HG02571 (cell line): ENCODE measurements at regions not wholly inside any gene's neighbourhood (a gene's known extent, or its start where the extent isn't known, plus 50 kb on each side); places are given as distances from the start of the nearest gene placed in this dataset.

Experiments used
- ATAC-seq: cut with Tn5 transposase; IDR thresholded peaks from one replicate; pipeline ENCODE4 v1.9.1; 2021; ENCODE audit warnings: mild to moderate bottlenecking, moderate library complexity; ENCODE audit not compliant: unreplicated experiment

DNA sequence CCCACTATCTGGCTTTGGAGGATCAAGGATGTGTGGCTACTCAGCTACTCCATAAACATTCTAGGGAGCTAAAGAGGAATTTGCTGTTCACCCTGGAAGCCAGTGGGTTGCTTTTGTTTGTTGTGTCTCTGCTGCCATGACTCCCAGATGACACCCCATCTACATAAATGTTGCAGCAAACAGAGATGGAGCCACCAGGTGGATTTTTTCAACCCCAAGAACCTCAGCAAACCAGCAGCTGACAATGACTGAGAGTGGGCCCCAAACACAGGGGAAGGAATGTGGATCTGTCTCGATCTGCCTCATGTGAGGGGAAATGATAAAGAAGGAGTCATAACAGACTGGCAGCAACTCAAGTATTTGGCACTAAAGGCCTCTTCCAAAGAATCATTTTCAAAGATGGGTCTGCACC is 132.7 kb upstream of the TNC start:
- ATAC-seq = no peak

DNA sequence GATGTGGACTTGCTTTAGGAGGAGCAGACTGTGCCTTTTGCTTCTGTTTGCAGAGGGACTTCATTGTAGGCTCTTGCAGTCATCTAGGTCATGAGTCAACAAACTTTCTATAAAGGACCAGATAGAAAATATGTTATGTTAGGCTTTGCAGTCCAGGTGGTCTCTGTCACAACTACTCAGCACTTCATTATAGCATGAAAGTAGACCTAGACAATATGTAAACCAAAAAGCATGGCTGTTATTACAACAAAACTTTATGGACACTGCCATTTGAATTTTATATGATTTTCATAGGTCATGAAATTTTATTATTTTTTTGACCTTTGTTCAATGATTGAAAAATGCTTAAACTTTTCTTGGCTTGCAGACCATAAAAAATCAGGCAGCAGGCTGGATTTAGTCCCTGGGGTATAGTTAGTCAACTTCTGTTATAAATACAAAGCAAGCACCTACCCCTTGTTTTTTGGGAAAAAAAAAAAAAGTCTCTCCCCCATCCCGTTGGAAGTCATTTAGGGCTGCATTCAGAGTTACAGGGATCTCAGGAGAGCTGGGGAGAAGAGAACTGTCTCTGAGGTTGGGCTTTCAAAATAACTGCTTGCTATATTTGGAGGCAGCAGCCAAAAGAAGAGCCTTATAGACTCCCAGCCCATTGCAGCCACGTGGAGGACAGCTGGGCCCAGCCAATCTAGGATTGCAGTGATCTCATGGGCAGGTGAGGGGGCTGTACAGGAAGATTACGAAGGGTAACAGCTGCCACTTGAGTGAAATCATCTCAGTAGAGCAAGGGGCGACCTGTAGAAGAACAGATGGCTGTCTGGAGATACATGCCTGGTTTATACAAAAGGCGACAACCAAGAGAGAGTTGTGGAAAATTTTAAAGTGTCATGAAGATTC is 136.6 kb upstream of the TNC start:
- ATAC-seq = no peak

DNA sequence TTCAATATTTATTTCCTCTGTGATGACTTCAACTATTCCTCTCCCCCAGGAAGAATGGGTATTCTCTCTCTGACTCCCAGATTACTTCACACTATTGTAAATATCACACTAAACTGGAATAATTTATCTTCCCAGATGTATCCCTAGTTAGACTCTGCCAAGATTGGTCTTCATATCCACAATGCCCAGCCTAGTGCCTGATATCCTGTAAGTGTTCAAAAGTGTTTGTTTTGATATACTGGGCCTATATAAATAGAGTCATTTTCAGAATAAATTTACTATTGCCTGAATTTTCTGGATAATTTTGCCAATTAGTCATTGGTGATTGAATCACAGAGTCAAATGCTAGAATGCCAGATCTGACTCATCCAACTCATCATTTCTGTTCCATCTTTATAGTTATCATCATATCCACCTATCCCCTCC is 143.7 kb upstream of the TNC start:
- ATAC-seq = no peak

DNA sequence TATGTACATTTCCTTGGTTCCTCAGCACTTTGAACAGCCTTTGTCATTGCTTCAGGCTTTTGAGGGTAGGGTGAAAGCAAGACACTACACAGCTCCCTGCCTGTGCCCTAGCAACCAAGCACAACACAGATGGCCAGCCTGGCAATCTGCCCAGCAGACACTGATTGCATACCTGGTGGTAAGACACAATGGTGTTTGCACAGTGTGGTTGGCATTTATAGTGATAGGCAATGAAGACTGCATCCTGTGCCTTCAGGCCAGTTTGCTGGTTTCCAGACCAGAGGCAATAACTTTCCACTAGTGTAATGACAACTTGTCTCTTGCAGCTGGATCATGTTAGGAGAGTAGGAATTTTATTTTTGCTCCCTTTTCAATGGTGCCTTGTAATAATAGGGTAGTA is 144.5 kb upstream of the TNC start:
- no peak for ATAC-seq

DNA sequence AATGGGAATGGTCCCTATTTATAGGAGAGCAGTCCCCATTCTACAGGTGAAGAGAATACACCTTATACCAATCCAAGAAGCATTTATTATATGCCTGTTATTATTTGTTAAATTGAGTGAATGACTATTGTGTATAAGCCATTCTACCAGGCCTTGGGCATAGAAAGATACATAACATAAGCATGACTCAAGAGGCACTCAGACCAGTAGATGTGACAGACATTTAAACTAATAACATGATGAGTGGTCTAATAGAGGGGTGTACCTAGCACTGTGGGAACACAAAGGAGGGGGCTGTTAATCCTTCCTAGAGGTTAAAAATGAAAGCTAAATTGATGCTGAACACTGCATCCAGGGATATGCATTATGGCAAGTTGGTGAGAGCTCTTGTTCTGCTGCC is 145.0 kb upstream of the TNC start:
- no peak for ATAC-seq

DNA sequence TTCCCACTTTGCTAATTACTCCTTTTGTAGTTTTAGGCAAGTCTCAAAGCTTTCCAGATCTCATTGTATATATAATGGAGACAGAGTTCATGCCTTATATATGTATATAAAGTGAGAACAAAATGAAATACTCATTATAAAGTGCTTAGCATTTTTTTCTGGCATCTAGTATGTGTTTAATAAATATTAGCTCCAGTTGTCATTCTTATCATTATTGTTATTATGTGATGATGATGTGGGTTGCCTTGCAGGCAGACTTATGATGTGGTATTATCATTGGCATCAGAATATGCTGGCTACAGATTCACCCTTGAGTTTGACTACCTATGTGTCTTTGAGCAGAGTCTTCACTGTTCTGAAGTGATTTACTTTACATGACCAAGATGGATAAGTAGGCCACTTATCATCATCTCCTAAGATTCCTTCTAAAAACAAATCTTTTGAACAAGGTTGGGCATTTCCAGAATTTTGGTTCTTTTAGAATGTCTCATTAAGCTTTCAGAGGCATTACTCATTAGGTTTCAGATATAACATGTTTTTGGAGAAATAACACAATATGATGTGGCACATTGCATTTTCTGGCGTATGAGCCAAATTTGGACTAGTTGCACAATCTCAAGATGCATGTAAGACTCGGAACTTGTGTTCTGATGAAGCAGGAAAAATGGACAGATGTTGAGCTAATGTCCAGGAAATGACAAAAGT is 145.6 kb upstream of the TNC start:
- no peak for ATAC-seq

DNA sequence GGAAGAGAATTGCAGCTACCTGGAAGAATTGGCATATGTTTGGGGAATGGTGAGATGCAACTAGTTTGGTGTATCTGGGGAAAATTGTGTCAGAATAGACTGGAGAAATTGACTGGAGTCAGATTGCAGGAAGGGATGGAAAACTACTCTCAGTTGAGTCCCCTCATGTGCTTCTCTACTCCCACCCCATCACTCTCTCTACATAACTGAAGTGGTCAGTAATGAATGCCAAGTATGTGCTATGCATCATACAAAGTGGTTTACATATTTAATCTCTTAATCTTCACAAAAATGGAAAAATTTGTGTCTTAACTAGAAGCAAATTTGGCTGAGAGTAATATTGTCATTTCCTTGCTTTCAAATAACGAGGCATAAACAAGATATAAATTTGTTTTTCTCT is 146.4 kb upstream of the TNC start:
- ATAC-seq = no peak

DNA sequence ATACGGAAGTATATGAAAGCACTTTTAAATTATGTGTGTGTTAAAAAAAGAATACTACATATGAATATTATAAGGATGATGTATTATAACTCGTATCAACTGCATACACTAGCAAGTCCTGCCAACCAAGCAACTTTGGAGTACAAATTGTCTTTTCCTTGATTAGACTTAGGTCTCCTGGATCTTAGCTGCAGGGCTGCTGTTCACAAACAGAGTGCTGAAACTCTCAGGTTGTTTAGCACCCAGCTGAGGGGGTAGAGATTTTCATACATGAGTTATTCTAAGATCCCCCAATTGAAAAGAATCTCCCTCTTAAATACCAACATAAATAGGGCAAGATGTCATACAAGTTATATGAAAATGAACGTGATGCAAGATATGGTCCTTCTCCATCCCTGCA is 149.8 kb upstream of the TNC start:
- ATAC-seq = no peak

DNA sequence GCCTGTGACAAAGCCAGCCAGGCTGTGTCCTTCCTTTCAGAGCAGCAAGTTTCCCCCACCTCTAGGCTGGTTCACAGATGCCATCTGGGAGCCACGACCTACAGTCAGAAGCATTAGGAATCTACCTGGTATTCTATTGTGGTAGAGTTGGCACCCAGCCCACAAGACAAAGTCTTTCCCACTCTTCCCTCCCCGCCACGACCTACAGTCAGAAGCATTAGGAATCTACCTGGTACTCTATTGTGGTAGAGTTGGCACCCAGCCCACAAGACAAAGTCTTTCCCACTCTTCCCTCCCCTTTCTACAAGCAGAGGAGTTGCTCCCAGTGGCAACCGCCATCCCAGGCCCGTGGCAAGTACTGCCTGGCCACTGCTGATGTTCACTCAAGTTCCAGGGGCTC is 157.8 kb upstream of the TNC start:
- ATAC-seq = no peak

DNA sequence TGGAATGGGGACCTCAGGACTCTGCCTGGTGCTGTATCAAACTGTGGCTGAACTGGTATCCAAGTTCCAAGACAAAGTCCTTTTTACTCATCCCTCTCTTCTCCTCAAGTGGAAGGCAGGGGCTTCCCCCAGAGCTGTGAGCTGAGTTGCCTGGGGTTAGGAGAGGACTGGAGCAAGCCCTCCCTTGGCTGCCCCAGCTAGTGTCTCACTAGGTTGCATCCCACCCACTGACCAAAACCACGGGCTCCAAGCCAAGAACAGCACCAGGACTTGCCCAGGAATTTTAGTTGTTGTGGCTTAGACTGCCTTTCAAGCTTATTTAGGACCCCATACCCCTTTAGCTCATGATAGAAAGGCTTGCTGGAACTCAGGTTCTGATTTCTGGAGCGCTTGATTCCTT is 158.7 kb upstream of the TNC start:
- no peak for ATAC-seq

DNA sequence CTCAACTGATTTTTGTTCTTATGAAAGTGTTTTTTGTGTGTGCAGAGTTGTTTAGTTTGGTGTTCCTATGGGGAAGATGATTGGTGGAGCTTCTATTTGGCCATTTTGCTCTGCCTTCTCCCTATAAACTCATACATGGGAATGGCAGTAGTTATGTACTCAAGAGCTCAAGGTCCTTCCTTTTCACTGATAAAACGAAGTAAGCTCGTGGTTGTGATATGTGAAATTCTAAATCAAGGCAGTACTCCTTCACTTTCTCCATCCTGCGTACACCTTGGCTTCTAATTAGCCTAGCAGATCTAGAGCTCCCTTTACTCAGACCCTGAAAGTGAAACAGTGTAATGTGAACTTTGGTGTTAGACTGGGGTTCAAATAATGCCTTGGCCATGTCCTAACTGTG is 159.3 kb upstream of the TNC start:
- ATAC-seq = no peak

DNA sequence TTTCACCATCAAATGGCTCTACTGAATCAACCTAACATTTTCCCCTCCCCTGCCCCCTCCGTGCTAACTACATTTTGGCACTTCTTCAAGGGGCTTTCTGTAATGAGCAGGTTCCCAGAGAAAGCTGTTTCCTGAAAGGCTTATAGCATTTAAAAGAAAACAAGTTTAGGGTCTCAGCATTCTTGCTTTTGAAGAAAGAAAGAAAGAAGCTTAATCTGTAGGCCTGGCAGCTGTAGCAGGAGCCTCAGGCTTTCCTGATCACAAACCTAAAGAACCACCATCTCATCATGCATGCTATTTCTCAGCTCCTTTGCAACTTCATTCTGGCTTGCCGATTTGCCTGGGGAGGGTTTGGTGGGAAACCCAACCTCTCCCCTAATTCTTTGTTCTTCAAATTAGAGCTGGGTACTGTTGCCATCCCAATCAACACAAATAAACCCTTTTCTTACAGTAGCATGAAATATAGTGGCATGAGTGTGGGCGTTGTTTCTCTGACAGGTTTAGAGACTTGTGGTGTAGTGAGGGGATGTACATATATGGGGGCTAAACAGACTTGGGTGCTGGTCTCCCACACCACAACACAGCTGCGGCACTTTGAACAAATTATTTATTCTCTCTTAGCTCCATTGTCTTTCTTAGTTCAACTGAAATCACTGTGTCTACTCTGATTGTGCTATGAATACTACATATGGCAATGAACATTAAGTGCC is 160.5 kb upstream of the TNC start:
- no peak for ATAC-seq

DNA sequence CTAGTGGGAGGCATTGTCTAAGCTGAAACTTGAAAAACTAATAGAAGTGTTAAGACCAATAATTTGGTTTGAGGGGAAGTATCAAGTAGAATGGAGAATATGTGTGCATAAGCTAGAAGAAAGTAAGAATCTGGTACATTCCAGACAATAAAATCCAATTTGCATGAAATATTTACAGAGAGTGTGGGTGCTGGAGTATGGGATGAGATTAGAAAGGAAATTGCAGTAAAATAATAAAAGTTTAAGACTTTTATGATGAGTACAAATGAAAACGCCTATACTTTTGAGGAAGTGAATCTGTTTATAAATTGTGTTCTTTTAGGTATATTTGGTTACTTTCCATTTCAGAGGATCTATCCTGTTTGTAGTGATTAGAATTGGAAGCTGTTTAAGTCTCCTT is 165.4 kb upstream of the TNC start:
- no peak for ATAC-seq

DNA sequence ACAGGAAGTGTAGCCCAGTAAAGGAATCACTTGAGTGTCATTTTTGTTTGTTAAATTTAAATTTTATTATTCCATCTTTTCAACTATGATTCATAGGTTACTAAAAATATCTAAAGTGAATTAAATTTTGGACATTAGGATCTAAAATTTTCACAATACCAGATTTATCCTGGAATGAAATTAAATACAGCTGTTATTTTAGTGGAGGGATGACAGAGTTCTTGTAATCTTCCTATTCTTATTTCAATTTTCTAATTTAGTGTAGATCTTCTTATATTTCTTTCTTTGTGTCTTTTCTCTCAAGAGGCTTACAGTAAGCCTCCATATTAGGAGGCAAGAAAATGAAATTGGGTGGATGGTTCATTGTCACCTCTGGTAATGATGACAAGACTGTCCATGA is 167.9 kb upstream of the TNC start:
- ATAC-seq = no peak

DNA sequence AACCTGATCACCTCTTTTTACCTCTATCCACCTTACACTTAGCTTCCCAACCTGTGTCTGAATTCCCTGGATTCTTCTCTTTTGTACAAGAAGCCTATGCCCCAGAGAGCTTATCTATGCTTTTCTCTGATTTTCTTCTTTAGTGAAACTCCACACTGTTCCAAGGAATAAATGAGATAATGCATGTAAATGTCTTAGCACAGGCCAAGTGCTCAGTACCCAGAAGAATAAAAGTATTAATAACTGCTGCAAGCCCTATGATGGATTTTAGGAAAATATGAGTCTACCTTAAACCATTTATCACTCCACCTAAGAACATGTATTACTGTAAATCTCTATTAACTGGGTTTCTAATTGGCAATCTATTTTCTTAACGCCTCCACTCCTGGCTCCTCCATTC is 168.5 kb upstream of the TNC start:
- no peak for ATAC-seq

DNA sequence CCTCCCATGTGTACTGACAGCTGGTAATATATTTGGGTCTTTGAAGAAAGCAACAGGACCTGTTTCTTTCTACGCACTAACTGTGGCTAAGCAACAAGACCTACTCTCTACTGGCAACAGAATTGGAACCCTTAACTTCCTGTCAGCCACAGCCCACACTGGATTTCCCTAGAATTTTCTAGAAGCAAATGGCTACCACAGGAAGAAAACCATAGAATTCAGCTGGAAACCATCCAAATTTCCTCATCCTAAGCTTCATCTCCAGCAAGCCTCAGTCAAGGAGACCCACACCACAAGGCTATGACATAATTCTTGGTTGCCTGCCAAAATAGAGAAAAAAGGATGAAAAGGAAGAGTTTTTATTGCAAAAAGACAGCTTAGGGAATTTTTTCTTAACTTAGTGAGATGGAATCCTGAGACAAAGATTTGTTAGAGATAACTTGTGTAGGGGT is 171.8 kb upstream of the TNC start:
- ATAC-seq = no peak

DNA sequence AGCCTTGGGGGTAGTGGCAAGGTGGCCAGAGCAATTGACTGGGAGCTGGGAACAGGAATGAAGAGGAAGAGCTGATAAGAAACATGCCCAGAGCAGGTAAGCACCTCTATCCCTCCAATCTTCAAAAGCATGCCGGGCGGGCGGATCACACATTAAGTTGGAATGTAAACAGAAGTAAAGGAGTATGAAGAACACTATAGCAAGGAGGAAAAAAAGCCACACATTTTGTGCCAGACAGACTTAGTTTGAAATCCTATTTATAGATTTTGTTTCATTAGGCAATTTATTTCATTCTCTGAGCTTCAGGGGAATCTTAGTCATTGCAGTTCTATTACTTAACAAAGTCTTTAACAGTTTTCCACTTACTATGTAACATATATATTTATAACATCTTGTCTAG is 173.9 kb upstream of the TNC start:
- no peak for ATAC-seq

DNA sequence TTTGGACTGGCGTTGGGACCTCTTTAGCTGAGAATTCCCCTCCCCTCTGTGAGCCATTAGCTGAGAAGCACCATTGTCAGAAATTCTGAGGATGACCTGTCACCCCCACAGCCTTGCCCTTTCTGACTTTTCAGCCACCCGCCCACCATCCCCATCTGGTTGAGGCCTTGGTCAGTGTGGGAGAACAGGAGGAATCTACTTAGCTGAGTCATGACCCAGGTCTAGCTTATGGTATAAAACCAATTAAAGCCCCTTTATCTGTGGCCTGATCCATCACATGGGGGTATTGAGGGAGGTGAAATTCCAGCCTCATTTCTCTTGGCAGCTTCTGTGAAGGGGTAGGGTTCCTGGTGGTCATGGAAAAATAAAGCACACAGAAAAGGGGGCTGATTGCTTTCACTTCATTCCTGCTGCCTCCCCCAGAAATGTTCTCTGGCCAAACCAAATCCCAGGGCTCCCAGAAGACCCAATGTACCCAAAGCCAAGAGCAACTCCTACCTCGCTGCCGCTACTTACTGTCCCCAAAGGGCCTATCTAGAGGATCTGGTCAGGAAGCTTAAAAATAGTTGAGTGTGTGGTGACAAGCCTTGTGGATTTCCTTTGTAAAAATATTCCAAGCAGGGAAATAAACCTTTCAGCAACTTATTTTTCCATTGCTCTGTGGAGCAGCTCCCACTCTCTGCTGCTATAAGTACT is 174.8 kb upstream of the TNC start:
- no peak for ATAC-seq

DNA sequence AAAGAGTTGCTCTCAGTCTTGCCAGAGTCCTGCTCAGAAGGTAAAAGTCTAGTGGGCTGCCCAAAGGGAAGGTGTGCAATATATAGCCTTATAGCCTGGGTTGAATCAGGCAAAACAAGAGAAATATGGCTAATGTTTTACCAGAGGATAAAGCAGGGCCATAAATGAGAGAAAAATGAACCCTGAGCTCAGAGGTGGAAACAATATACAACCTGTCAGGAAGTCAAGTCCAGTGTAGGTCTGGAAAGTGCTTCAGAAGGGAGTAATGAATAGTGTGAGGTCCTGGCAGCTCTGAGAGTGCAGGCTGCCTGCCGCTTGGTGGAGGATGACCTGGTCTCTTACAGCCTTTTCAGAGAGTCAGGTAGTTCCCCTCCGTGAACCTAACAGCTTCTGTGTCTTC is 177.8 kb upstream of the TNC start:
- no peak for ATAC-seq

DNA sequence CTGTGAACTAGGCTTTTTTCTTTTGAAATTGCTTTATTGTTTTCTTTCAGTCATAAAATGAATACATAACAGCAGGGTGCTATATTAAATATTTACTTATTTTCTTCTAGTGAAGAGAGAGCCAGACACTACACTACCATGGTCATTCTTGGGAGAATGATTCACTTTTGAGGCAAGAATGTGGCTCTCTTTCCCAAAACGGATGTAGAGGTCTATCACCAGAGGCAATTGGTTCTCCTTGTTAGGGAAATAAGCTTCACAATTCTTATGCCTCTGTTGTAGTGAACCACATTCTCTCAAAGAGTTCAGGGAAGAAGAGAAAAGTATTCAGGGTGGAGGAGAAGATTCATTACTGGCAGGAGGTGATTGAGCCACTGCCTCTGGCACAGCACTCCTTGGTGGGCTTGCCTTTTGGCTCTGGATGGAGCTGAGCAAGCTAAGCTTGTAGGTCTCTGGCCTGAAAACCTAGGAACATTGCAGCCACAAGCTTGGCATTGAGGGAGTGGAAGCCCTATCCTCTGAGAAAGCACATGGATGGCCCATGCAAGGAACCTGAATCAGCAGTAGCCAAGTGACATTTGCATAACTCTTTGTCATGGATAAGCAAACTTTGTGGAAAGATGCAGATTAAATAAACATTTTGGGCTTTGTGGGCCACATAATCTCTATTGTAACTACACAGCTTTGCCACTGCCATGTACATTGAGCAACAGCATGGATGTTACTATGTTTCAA is 179.0 kb upstream of the TNC start:
- no peak for ATAC-seq
